ENCODE measurements at regions not wholly inside any gene's neighbourhood (a gene's known extent, or its start where the extent isn't known, plus 50 kb on each side); places are given as distances from the start of the nearest gene placed in this dataset.

DNA sequence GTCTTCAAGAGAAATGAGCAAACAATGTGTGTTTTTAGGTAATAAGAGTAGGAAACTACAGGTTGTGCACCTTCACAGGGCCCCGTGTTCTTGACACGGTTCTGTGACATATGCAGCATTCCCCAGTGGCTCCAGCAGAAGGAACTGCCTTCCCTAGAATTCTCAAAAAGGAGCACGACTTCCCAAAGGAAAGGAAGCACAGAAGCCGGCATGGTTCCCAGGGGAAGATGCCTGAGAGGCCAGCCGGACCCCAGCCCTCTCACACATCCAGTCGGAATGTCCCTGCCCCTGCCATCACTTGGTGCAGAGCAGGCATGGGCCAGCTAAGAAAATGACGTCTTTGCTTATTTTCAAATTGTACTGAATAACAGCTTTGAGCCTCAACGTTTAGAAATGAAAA is 187.3 kb upstream of the NSMCE3 start:
- H3K4me1 ChIP-seq (ENCODE audit: control insufficient read depth, insufficient read depth, low read length): peaks cover 11% of the 10 kb centered on the region; the same call in 1 of the 2 replicates
- no peaks in the 10 kb centered on the region for H3K9me3 ChIP-seq (ENCODE audit: control insufficient read depth, insufficient read depth, low read length)
- H3K27ac ChIP-seq (ENCODE audit: low read depth, low read length): no peak overlapping the region
- H3K4me3 ChIP-seq (ENCODE audit: low read depth, low read length): no peak overlapping the region
- H3K27me3 ChIP-seq (ENCODE audit: control insufficient read depth, insufficient read depth, low read length): no peaks in the 10 kb centered on the region
- no peak overlapping the region for H3K9ac ChIP-seq (ENCODE audit: low read depth, low read length)
- no peaks in the 10 kb centered on the region for H3K36me3 ChIP-seq (ENCODE audit: control insufficient read depth, insufficient read depth, low read length)

DNA sequence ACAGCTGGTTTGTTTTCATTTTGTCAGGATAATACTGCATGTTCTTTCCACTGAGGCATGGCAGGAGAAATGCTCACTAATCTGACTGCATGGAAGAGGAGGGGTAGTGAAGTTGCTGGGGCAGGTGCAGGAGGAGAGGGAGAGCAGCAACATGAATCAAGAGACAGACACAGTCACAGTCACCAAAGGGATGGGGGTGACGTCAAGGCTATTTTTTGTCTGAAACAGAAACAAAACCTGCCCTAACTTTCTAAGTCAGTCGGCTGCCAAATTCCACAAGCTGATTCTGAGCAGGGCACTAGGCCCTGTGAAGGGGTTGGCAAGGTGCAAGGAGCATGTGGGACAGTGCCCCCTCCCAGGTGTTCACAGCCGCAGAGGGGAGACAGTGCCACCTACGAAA is 186.6 kb upstream of the NSMCE3 start:
- no peaks in the 10 kb centered on the region for H3K36me3 ChIP-seq (ENCODE audit: control insufficient read depth, insufficient read depth, low read length)
- H3K4me1 ChIP-seq (ENCODE audit: control insufficient read depth, insufficient read depth, low read length): peaks cover 16% of the 10 kb centered on the region
- H3K4me3 ChIP-seq (ENCODE audit: low read depth, low read length): no peak overlapping the region
- no peaks in the 10 kb centered on the region for H3K27me3 ChIP-seq (ENCODE audit: control insufficient read depth, insufficient read depth, low read length)
- H3K27ac ChIP-seq (ENCODE audit: low read depth, low read length): no peak overlapping the region
- H3K9me3 ChIP-seq (ENCODE audit: control insufficient read depth, insufficient read depth, low read length): no peaks in the 10 kb centered on the region
- no peak overlapping the region for H3K9ac ChIP-seq (ENCODE audit: low read depth, low read length)

DNA sequence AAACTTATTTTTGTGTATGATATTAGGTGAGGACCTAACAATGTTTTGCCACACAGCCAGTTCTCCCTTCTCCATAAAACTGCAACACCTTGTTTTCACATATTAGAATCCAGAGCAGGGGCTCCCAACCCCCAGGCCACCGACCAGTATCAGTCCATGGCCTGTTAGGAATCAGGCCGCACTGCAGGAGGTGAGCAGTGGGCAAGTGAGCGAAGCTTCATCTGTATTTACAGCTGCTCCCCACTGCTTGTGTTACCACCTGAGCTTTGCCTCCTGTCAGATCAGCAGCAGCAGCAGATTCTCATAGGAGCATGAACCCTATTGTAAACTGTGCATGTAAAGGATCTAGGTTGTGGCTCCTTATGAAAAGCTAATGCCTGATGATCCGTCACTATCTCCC is 185.9 kb upstream of the NSMCE3 start:
- H3K9ac ChIP-seq (ENCODE audit: low read depth, low read length): no peak overlapping the region
- no peak overlapping the region for H3K4me3 ChIP-seq (ENCODE audit: low read depth, low read length)
- peaks cover 16% of the 10 kb centered on the region for H3K4me1 ChIP-seq (ENCODE audit: control insufficient read depth, insufficient read depth, low read length)
- H3K36me3 ChIP-seq (ENCODE audit: control insufficient read depth, insufficient read depth, low read length): no peaks in the 10 kb centered on the region
- no peaks in the 10 kb centered on the region for H3K27me3 ChIP-seq (ENCODE audit: control insufficient read depth, insufficient read depth, low read length)
- no peak overlapping the region for H3K27ac ChIP-seq (ENCODE audit: low read depth, low read length)
- H3K9me3 ChIP-seq (ENCODE audit: control insufficient read depth, insufficient read depth, low read length): no peaks in the 10 kb centered on the region

DNA sequence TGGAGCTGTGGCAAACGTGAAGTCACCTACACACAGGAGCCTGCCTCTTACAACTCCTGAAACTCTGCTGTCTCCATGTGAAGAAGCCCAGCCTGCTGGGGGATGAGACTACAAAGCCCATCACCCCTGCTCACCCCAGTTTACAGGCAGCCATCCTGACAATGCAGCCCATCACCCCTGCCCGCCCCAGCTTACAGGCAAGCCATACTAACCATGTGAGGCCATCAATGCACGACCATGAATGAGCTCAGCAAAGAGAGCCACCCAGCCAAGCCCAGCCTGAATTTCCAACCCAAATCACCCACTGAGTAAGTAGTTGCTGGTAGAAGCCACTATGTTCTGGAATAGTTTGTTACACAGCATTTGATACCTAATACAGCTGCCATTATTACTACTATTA is 185.4 kb upstream of the NSMCE3 start:
- Histone ChIP-seq H3K36me3 (ENCODE audit: control insufficient read depth, insufficient read depth, low read length) (no peaks in the 10 kb centered on the region), H3K4me1 (ENCODE audit: control insufficient read depth, insufficient read depth, low read length) (peaks cover 16% of the 10 kb centered on the region), H3K9ac (ENCODE audit: low read depth, low read length) (no peak overlapping the region), H3K9me3 (ENCODE audit: control insufficient read depth, insufficient read depth, low read length) (no peaks in the 10 kb centered on the region), H3K27me3 (ENCODE audit: control insufficient read depth, insufficient read depth, low read length) (no peaks in the 10 kb centered on the region), H3K4me3 (ENCODE audit: low read depth, low read length) (no peak overlapping the region), H3K27ac (ENCODE audit: low read depth, low read length) (no peak overlapping the region)

DNA sequence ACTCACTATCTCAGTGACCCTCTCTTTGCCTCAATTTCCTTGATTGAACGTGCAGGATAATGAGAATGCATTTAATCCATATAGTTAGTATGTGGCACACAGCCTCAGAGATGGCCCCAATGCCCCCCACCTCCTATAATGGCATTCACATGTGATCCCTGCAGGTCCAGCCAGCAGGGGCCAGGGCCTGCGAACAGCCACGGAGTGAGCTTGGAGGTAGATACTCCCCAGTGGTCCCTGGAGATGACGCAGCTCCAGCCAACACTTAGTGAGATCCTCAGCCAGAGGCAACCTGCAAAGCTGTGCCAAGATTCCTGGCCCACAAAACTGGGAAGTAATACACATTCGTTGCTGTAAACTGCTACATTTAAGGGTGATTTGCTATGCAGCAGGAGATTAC is 184.9 kb upstream of the NSMCE3 start:
- H3K4me3 ChIP-seq (ENCODE audit: low read depth, low read length): no peak overlapping the region
- no peaks in the 10 kb centered on the region for H3K9me3 ChIP-seq (ENCODE audit: control insufficient read depth, insufficient read depth, low read length)
- no peak overlapping the region for H3K9ac ChIP-seq (ENCODE audit: low read depth, low read length)

DNA sequence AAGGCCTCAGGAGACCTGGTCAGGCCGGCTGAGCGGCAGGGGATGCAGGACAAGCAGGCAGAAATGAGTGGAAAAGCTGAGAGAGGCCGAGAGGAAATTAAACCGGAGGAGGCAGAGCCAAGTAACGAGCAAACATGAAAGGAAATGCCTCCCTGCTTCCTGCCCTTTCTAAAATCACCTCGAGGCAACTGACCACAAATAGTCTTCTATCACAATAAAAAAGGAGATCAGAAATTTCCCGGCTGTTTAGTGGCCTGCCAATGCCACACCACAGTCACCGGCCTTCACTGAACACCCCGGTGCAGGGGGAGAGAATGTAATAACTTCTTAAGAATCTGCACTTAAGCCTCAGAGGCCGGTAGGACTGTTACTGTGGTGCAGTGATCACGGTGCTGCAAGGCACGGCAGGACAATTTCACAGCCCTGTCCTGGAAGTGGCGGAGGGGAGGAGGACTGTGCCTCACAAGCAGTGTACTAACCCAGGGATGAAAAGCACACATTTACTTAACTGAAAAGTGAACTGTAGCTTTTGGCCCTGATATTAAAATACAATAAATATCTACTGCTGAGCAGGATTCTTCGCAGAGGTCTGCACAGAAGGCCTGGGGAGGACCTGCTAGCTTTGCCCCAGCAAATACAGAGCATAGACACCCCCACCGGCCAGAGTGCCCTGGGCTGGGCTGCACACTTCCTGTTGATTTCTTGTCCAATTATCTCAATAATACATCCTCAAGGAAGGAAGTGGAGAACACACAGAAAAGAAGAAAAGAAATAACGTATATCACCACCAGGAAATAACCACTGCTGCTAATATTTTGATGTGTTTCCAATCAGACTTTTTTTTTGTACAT is 183.5 kb upstream of the NSMCE3 start:
- Histone ChIP-seq H3K4me3 (ENCODE audit: low read depth, low read length) (no peak overlapping the region), H3K9ac (ENCODE audit: low read depth, low read length) (no peak overlapping the region), H3K36me3 (ENCODE audit: control insufficient read depth, insufficient read depth, low read length) (no peaks in the 10 kb centered on the region), H3K9me3 (ENCODE audit: control insufficient read depth, insufficient read depth, low read length) (no peaks in the 10 kb centered on the region), H3K27ac (ENCODE audit: low read depth, low read length) (no peak overlapping the region), H3K27me3 (ENCODE audit: control insufficient read depth, insufficient read depth, low read length) (no peaks in the 10 kb centered on the region), H3K4me1 (ENCODE audit: control insufficient read depth, insufficient read depth, low read length) (peaks cover 16% of the 10 kb centered on the region)

More for the DNA sequence above, 184.9 kb upstream of the NSMCE3 start:
- peaks cover 16% of the 10 kb centered on the region for H3K4me1 ChIP-seq (ENCODE audit: control insufficient read depth, insufficient read depth, low read length)
- H3K27me3 ChIP-seq (ENCODE audit: control insufficient read depth, insufficient read depth, low read length): no peaks in the 10 kb centered on the region
- no peak overlapping the region for H3K27ac ChIP-seq (ENCODE audit: low read depth, low read length)
- no peaks in the 10 kb centered on the region for H3K36me3 ChIP-seq (ENCODE audit: control insufficient read depth, insufficient read depth, low read length)

DNA sequence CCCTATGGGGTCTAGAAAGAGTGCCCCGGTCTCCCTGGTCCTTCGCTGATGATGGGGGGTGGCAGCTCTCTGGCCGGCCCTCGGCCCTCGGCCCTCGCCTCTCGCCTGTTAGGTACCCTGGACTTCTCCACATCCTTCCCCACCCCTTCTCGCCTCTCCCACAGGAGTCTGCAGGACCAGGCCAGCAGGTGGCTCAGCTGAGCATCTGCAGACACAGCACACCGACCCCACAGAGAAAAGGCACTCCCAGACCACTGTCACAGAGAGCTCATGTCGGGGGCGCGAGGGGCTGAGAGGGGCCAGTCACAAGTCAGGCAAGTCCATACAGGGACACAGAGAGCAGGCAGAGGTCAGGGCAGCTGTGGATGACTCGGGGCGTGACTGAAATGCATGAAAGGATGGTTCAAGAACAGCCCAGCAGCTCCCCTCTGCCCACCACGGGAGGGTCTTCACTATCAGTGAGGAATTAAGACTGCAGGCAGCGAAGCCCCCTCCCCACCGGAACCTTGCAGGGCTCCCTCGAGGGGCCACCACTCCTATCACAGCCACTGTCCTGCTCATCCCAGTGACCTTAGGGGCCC is 181.7 kb upstream of the NSMCE3 start:
- Histone ChIP-seq H3K4me1 (ENCODE audit: control insufficient read depth, insufficient read depth, low read length) (peaks cover 16% of the 10 kb centered on the region), H3K27ac (ENCODE audit: low read depth, low read length) (no peak overlapping the region), H3K36me3 (ENCODE audit: control insufficient read depth, insufficient read depth, low read length) (no peaks in the 10 kb centered on the region), H3K9me3 (ENCODE audit: control insufficient read depth, insufficient read depth, low read length) (no peaks in the 10 kb centered on the region), H3K4me3 (ENCODE audit: low read depth, low read length) (no peak overlapping the region), H3K9ac (ENCODE audit: low read depth, low read length) (no peak overlapping the region), H3K27me3 (ENCODE audit: control insufficient read depth, insufficient read depth, low read length) (no peaks in the 10 kb centered on the region)

DNA sequence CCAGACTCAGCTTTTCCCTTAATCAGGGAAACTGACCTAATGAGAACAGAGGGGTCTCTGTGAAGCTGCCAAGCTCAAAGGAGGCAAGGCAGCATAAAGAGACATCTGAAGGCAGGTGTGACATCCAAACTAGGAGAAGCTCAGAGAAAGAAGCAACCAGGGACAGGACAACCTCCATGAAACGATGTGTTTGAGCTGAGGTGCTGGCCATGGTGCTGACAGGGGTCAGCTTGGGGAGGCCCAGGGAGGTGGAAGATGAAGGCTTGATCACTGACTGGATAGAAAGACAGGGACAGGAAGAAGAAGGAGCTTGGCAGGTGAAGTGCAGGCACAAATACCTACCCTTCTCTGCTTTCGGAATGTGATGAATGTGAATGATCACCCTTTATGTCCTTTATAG is 179.5 kb upstream of the NSMCE3 start:
- no peak overlapping the region for H3K9ac ChIP-seq (ENCODE audit: low read depth, low read length)
- H3K36me3 ChIP-seq (ENCODE audit: control insufficient read depth, insufficient read depth, low read length): no peaks in the 10 kb centered on the region
- H3K4me3 ChIP-seq (ENCODE audit: low read depth, low read length): no peak overlapping the region
- no peak overlapping the region for H3K27ac ChIP-seq (ENCODE audit: low read depth, low read length)
- H3K4me1 ChIP-seq (ENCODE audit: control insufficient read depth, insufficient read depth, low read length): peaks cover 16% of the 10 kb centered on the region
- no peaks in the 10 kb centered on the region for H3K27me3 ChIP-seq (ENCODE audit: control insufficient read depth, insufficient read depth, low read length)
- no peaks in the 10 kb centered on the region for H3K9me3 ChIP-seq (ENCODE audit: control insufficient read depth, insufficient read depth, low read length)

DNA sequence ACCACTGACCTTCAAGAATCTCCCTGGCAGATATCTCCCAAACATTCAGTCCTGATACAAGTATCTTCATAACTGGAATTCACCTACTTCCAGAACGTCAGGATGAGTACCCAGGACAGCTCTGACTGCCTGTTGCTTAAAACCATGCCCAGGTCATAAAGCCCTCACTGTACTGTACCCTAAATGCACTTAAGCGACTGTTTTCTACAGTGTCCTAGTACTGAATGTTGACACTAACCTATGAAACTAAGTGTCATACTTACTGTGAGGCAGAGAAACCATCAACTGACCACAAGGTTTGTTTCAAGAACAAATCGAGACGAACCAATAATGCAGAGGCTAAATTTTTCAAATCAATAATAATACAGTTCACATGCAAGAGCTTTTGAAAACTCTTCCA is 178.7 kb upstream of the NSMCE3 start:
- Histone ChIP-seq H3K4me1 (ENCODE audit: control insufficient read depth, insufficient read depth, low read length) (peaks cover 16% of the 10 kb centered on the region), H3K27ac (ENCODE audit: low read depth, low read length) (no peak overlapping the region), H3K9ac (ENCODE audit: low read depth, low read length) (no peak overlapping the region), H3K9me3 (ENCODE audit: control insufficient read depth, insufficient read depth, low read length) (no peaks in the 10 kb centered on the region), H3K36me3 (ENCODE audit: control insufficient read depth, insufficient read depth, low read length) (no peaks in the 10 kb centered on the region), H3K27me3 (ENCODE audit: control insufficient read depth, insufficient read depth, low read length) (no peaks in the 10 kb centered on the region), H3K4me3 (ENCODE audit: low read depth, low read length) (no peak overlapping the region)

DNA sequence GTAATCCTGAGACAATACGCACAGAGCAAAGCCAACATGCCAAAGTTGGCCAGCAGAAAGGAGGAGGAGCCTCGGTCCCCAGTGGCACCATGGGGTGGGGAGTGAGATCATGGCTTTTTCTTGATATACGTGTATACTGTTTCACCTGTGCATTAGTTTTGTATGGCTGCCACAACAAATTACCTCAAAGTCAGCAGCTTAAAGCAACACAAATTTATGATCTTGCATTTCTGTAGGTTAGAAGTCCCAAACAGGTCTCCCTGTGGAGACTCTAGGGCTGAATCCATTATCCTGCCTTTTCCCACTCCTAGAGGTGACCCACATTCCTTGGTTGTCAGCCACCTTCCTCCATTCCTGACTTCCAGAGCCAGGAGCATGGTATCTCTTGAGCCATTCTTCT is 176.9 kb upstream of the NSMCE3 start:
- Histone ChIP-seq H3K9me3 (ENCODE audit: control insufficient read depth, insufficient read depth, low read length) (no peaks in the 10 kb centered on the region), H3K36me3 (ENCODE audit: control insufficient read depth, insufficient read depth, low read length) (no peaks in the 10 kb centered on the region), H3K4me1 (ENCODE audit: control insufficient read depth, insufficient read depth, low read length) (peaks cover 2% of the 10 kb centered on the region; the same call in 1 of the 2 replicates), H3K27ac (ENCODE audit: low read depth, low read length) (no peak overlapping the region), H3K4me3 (ENCODE audit: low read depth, low read length) (no peak overlapping the region), H3K27me3 (ENCODE audit: control insufficient read depth, insufficient read depth, low read length) (no peaks in the 10 kb centered on the region), H3K9ac (ENCODE audit: low read depth, low read length) (no peak overlapping the region)

DNA sequence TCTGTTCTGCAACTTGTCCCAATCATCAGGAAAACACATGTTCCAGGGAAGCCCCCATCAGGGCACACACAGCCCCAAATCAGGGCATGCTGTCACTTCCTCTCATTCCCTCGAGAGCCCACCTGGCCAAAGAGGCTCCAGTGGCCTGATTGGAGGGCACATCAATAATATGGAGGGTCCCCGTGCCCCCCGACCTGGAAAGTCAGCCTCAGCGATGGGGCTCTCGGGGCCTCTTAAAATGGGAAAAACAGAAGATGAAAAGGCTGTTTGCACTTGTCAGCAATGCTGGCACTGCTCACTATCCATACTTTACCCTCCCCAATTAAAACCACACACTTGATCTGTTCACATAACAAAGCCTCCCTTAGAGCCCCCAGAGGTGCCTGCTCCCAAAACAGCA is 172.9 kb upstream of the NSMCE3 start:
- Histone ChIP-seq H3K27me3 (ENCODE audit: control insufficient read depth, insufficient read depth, low read length) (no peaks in the 10 kb centered on the region), H3K4me3 (ENCODE audit: low read depth, low read length) (no peak overlapping the region), H3K4me1 (ENCODE audit: control insufficient read depth, insufficient read depth, low read length) (no peaks in the 10 kb centered on the region), H3K9ac (ENCODE audit: low read depth, low read length) (no peak overlapping the region), H3K27ac (ENCODE audit: low read depth, low read length) (no peak overlapping the region), H3K9me3 (ENCODE audit: control insufficient read depth, insufficient read depth, low read length) (no peaks in the 10 kb centered on the region), H3K36me3 (ENCODE audit: control insufficient read depth, insufficient read depth, low read length) (no peaks in the 10 kb centered on the region)
